Transverse colon (tissue), 4 donors: ENCODE measurements at regions not wholly inside any gene's neighbourhood (a gene's known extent, or its start where the extent isn't known, plus 50 kb on each side); places are given as distances from the start of the nearest gene placed in this dataset.

Experiments
- DNase-seq: peaks from one replicate; pipeline ENCODE4 v3.0.0-alpha.2; 2019
- H3K27ac ChIP-seq, 4 donors: fragments of 200-600 bp; sonication (generic); 2 replicates each; pipeline ENCODE4 v1.5.1; 2016 to 2018; ENCODE audit warnings: inconsistent platforms in 4 of 4
- H3K27me3 ChIP-seq: fragments of 200-600 bp; sonication (generic); 2 replicates; pipeline ENCODE4 v1.5.1; 2017; ENCODE audit warnings: inconsistent platforms
- H3K36me3 ChIP-seq, 4 donors: fragments of 200-600 bp; sonication (generic); 2 replicates each; pipeline ENCODE4 v1.5.1; 2017 to 2019; ENCODE audit warnings: inconsistent platforms in 4 of 4
- H3K4me1 ChIP-seq, 4 donors: fragments of 200-600 bp; sonication (generic); 2 replicates each; pipeline ENCODE4 v1.5.1; 2017 to 2020; ENCODE audit warnings: inconsistent platforms in 4 of 4
- H3K4me3 ChIP-seq, 4 donors: fragments of 200-600 bp; sonication (generic); 1 replicate in 1 of 4; 2 replicates in 3 of 4; pipeline versions ENCODE4 v1.5.1 to v1.6.1; 2017 to 2019; ENCODE audit warnings: inconsistent platforms in 4 of 4
- H3K9me3 ChIP-seq, 2 donors: fragments of 200-600 bp; sonication (generic); 2 replicates each; pipeline ENCODE4 v1.5.1; 2017 to 2019; ENCODE audit warnings: inconsistent platforms in 2 of 2
- EP300 ChIP-seq: sonication (generic); formaldehyde crosslinking; IDR thresholded peaks from one replicate; pipeline ENCODE4 v1.6.1; 2017; ENCODE audit warnings: antibody characterized with exemption, low read depth
- POLR2A ChIP-seq: fragments of 450-650 bp; IDR thresholded peaks from one replicate; pipeline ENCODE4 v1.6.1; 2016; ENCODE audit warnings: antibody characterized with exemption, mild to moderate bottlenecking, moderate library complexity
- POLR2AphosphoS5 ChIP-seq, 3 donors: sonication (generic); formaldehyde crosslinking; IDR thresholded peaks; one replicate each; pipeline ENCODE4 v1.6.1; 2016; ENCODE audit warnings: antibody characterized with exemption in 3 of 3
- WGBS, 2 donors: methylation state at CpG; one replicate each; pipeline ENCODE4 v1.1.5; 2018; ENCODE audit warnings: low coverage in 1 of 2; 5-methylcytosine and 5-hydroxymethylcytosine counted together
- in situ Hi-C, 4 donors: fragments of 200-750 bp; cut with MboI; loops; one replicate each; pipeline versions ENCODE4 v1.15.0 to v1.15.1; 2017; ENCODE audit warnings: low sequenced_read_pairs in 3 of 4, low pct_ligation_motif_present in 1 of 4, low pct_unique_long_range_greater_than_20kb in 1 of 4
- intact Hi-C: fragments of 100-400 bp; cut with DNase I; formaldehyde crosslinking; loops from one replicate; pipeline ENCODE4 v1.15.1; 2023; ENCODE audit warnings: low total_unique reads
- TF ChIP-seq, protein P1 (sequence below), 5 experiments: fragments of 200-600 bp in 3 of 5; fragments of 450-650 bp in 2 of 5; sonication (generic) in 3 of 5; IDR thresholded peaks; 1 replicate in 2 of 5; 2 replicates in 3 of 5; pipeline ENCODE4 v1.5.1; 2016 to 2017; ENCODE audit warnings: antibody characterized with exemption in 5 of 5, inconsistent platforms in 3 of 5, mild to moderate bottlenecking in 2 of 5, moderate library complexity in 1 of 5

DNA sequence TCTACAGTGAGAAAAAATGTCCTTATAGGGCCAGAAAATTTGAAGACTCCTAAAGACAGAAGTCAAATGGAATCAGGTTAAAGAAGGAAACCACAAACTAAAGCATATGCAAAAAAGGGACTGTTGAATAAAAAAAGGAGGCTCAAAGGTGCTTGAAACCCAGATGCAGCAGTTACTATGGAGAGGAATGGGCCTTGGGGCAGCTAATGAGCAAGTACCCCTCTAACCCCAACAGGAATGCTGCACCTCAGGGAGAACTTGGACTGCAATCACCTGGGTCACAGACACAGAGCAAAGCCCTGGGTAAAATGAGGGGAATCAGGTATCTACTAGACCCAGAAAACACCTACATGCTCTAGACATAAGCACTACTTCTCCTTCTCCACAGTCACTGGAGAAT lies 313.9 kb downstream of the UBE3D start:
- in situ Hi-C loops: no loop called here
- Histone ChIP-seq H3K36me3 (no peaks in the 10 kb centered on the region), H3K4me1 (no peaks in the 10 kb centered on the region), H3K4me3 (no peak overlapping the region), H3K27me3 (no peaks in the 10 kb centered on the region), H3K27ac (no peak overlapping the region), H3K9me3 (no peaks in the 10 kb centered on the region)
- no peak for TF ChIP-seq POLR2A
- TF ChIP-seq, protein P1, sequence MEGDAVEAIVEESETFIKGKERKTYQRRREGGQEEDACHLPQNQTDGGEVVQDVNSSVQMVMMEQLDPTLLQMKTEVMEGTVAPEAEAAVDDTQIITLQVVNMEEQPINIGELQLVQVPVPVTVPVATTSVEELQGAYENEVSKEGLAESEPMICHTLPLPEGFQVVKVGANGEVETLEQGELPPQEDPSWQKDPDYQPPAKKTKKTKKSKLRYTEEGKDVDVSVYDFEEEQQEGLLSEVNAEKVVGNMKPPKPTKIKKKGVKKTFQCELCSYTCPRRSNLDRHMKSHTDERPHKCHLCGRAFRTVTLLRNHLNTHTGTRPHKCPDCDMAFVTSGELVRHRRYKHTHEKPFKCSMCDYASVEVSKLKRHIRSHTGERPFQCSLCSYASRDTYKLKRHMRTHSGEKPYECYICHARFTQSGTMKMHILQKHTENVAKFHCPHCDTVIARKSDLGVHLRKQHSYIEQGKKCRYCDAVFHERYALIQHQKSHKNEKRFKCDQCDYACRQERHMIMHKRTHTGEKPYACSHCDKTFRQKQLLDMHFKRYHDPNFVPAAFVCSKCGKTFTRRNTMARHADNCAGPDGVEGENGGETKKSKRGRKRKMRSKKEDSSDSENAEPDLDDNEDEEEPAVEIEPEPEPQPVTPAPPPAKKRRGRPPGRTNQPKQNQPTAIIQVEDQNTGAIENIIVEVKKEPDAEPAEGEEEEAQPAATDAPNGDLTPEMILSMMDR (IDR thresholded peaks at IDR 0.05): no peak
- TF ChIP-seq EP300: no peak
- TF ChIP-seq POLR2AphosphoS5 (IDR thresholded peaks at IDR 0.05): no peak
- no peak for DNase-seq
- intact Hi-C loops: no loop called here

DNA sequence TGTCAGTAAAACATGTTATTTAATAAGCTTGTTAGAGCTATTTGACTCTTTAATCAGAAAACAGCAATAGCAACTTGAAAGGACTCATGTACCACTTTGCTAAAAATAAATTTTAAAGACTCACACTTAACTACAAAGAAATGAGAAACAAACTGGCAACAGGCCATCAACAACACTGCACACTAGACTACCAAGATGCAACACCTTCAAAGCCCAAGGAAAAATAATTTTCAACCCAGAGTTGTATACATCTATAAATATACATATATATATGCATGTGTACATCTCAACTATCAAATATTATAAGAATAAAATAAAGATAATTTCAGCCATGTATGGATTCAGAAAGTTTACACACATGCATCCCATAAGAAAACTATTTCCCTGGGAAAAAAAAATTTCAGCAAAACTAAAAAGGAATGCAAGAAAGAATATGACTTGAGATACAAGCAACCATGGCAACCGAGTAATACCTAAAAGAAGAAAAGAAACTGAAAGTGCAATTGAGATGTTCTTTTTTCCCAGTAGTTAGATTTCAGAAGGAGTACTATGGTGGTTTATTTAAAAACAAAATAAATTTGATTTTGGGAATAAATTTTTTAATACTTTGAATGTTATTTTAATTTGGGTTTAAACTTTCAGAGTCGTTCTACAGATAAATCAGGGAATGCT lies 303.8 kb downstream of the UBE3D start:
- no peaks in the 10 kb centered on the region for H3K4me1 ChIP-seq
- in situ Hi-C loops (no loop called here), intact Hi-C loops (no loop called here)
- no peak overlapping the region for H3K27ac ChIP-seq
- 54 to 55% methylated on average over 2 of the region's 2 CpGs for WGBS, 2 donors
- no peak for DNase-seq
- H3K4me3 ChIP-seq: no peak overlapping the region
- no peaks in the 10 kb centered on the region for H3K9me3 ChIP-seq
- H3K27me3 ChIP-seq: no peaks in the 10 kb centered on the region
- H3K36me3 ChIP-seq: no peaks in the 10 kb centered on the region
- TF ChIP-seq POLR2A: no peak
- TF ChIP-seq, protein P1 (IDR thresholded peaks at IDR 0.05): no peak
- TF ChIP-seq EP300: no peak
- no peak for TF ChIP-seq POLR2AphosphoS5 (IDR thresholded peaks at IDR 0.05)

DNA sequence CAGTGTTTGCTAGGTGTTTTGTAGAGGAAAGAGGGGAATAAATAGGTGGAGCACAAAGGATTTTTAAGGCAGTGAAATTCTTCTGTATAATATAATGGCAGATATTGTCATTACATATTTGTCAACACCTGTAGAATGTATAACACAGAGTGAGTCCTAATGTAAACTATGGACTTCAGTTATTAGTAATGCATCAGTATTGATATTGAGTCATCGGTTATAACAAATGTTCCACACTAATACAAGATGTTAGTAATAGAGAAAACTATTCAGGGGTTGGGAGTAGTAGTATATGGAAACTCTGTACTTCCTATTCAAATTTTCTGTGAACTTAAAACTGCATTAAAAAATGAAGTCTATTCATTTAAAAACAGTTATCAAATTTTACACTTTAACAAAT lies 299.2 kb downstream of the UBE3D start:
- Histone ChIP-seq H3K4me1 (no peaks in the 10 kb centered on the region), H3K27ac (no peak overlapping the region), H3K9me3 (no peaks in the 10 kb centered on the region), H3K36me3 (no peaks in the 10 kb centered on the region), H3K27me3 (no peaks in the 10 kb centered on the region), H3K4me3 (no peak overlapping the region)
- in situ Hi-C loops: no loop called here
- WGBS, 2 donors: 88 to 100% methylated on average over 1 of the region's 1 CpG
- no peak for DNase-seq
- no peak for TF ChIP-seq POLR2AphosphoS5 (IDR thresholded peaks at IDR 0.05)
- no peak for TF ChIP-seq EP300
- TF ChIP-seq, protein P1 (IDR thresholded peaks at IDR 0.05): no peak
- TF ChIP-seq POLR2A: no peak
- intact Hi-C loops: no loop called here

DNA sequence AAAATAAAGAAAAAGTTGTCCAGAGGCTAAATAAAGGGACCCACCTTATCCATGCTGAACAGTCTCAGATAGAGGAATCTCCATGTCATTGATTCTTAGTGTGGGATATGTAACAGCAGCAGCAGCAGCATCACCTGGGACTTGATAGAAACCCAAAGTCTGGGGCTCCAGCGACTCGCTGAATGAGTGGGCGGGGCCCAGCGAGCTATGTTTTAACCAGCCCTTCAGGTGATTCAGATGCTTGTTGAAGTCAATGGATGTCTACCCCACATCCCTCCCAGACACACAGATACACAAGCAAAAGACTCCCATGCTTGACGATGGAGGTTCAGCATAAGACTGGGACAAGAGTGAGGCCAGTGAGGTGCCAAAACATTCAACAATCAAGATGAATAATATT lies 298.6 kb downstream of the UBE3D start:
- TF ChIP-seq POLR2AphosphoS5 (IDR thresholded peaks at IDR 0.05) (no peak), POLR2A (no peak), EP300 (no peak)
- TF ChIP-seq, protein P1 (IDR thresholded peaks at IDR 0.05): no peak
- 85 to 100% methylated on average over 1 to 5 of the region's 5 CpGs for WGBS, 2 donors
- in situ Hi-C loops: no loop called here
- Histone ChIP-seq H3K27me3 (no peaks in the 10 kb centered on the region), H3K27ac (no peak overlapping the region), H3K4me3 (no peak overlapping the region), H3K9me3 (no peaks in the 10 kb centered on the region), H3K36me3 (no peaks in the 10 kb centered on the region), H3K4me1 (no peaks in the 10 kb centered on the region)
- no peak for DNase-seq
- intact Hi-C loops: no loop called here
